Transverse colon (tissue), 4 donors: ENCODE measurements at regions not wholly inside any gene's neighbourhood (a gene's known extent, or its start where the extent isn't known, plus 50 kb on each side); places are given as distances from the start of the nearest gene placed in this dataset.

Experiments used
- DNase-seq: peaks from one replicate; pipeline ENCODE4 v3.0.0-alpha.2; 2019
- H3K27ac ChIP-seq, 4 donors: fragments of 200-600 bp; sonication (generic); 2 replicates each; pipeline ENCODE4 v1.5.1; 2016 to 2018; ENCODE audit warnings: inconsistent platforms in 4 of 4
- H3K27me3 ChIP-seq: fragments of 200-600 bp; sonication (generic); 2 replicates; pipeline ENCODE4 v1.5.1; 2017; ENCODE audit warnings: inconsistent platforms
- H3K36me3 ChIP-seq, 4 donors: fragments of 200-600 bp; sonication (generic); 2 replicates each; pipeline ENCODE4 v1.5.1; 2017 to 2019; ENCODE audit warnings: inconsistent platforms in 4 of 4
- H3K4me1 ChIP-seq, 4 donors: fragments of 200-600 bp; sonication (generic); 2 replicates each; pipeline ENCODE4 v1.5.1; 2017 to 2020; ENCODE audit warnings: inconsistent platforms in 4 of 4
- H3K4me3 ChIP-seq, 4 donors: fragments of 200-600 bp; sonication (generic); 1 replicate in 1 of 4; 2 replicates in 3 of 4; pipeline versions ENCODE4 v1.5.1 to v1.6.1; 2017 to 2019; ENCODE audit warnings: inconsistent platforms in 4 of 4
- H3K9me3 ChIP-seq, 2 donors: fragments of 200-600 bp; sonication (generic); 2 replicates each; pipeline ENCODE4 v1.5.1; 2017 to 2019; ENCODE audit warnings: inconsistent platforms in 2 of 2
- CTCF ChIP-seq, 5 experiments: fragments of 200-600 bp in 3 of 5; fragments of 450-650 bp in 2 of 5; sonication (generic) in 3 of 5; IDR thresholded peaks; 1 replicate in 2 of 5; 2 replicates in 3 of 5; pipeline ENCODE4 v1.5.1; 2016 to 2017; ENCODE audit warnings: antibody characterized with exemption in 5 of 5, inconsistent platforms in 3 of 5, mild to moderate bottlenecking in 2 of 5, moderate library complexity in 1 of 5
- EP300 ChIP-seq: sonication (generic); formaldehyde crosslinking; IDR thresholded peaks from one replicate; pipeline ENCODE4 v1.6.1; 2017; ENCODE audit warnings: antibody characterized with exemption, low read depth
- POLR2A ChIP-seq: fragments of 450-650 bp; IDR thresholded peaks from one replicate; pipeline ENCODE4 v1.6.1; 2016; ENCODE audit warnings: antibody characterized with exemption, mild to moderate bottlenecking, moderate library complexity
- POLR2AphosphoS5 ChIP-seq, 3 donors: sonication (generic); formaldehyde crosslinking; IDR thresholded peaks; one replicate each; pipeline ENCODE4 v1.6.1; 2016; ENCODE audit warnings: antibody characterized with exemption in 3 of 3
- WGBS, 2 donors: methylation state at CpG; one replicate each; pipeline ENCODE4 v1.1.5; 2018; ENCODE audit warnings: low coverage in 1 of 2; 5-methylcytosine and 5-hydroxymethylcytosine counted together
- in situ Hi-C, 4 donors: fragments of 200-750 bp; cut with MboI; loops; one replicate each; pipeline versions ENCODE4 v1.15.0 to v1.15.1; 2017; ENCODE audit warnings: low sequenced_read_pairs in 3 of 4, low pct_ligation_motif_present in 1 of 4, low pct_unique_long_range_greater_than_20kb in 1 of 4
- intact Hi-C: fragments of 100-400 bp; cut with DNase I; formaldehyde crosslinking; loops from one replicate; pipeline ENCODE4 v1.15.1; 2023; ENCODE audit warnings: low total_unique reads

GRCh38 chr4:27239641-27240040 lies 379.0 kb downstream of the STIM2 start:
- H3K27ac ChIP-seq, result no peak overlapping the region
- no peaks in the 10 kb centered on the region for H3K36me3 ChIP-seq
- no peaks in the 10 kb centered on the region for H3K9me3 ChIP-seq
- TF ChIP-seq POLR2A (no peak), EP300 (no peak), CTCF (IDR thresholded peaks at IDR 0.05) (no peak), POLR2AphosphoS5 (IDR thresholded peaks at IDR 0.05) (no peak)
- no peaks in the 10 kb centered on the region for H3K4me1 ChIP-seq
- 87 to 100% methylated on average over 2 to 4 of the region's 4 CpGs for WGBS, 2 donors
- intact Hi-C loops, result no loop called here
- in situ Hi-C loops, result no loop called here
- DNase-seq, result no peak
- H3K27me3 ChIP-seq, result no peaks in the 10 kb centered on the region
- no peak overlapping the region for H3K4me3 ChIP-seq

- intact Hi-C loops, result no loop called here
- in situ Hi-C loops, result no loop called here
- Histone ChIP-seq H3K27me3 (no peaks in the 10 kb centered on the region), H3K27ac (no peak overlapping the region), H3K9me3 (no peaks in the 10 kb centered on the region), H3K36me3 (no peaks in the 10 kb centered on the region), H3K4me1 (no peaks in the 10 kb centered on the region), H3K4me3 (no peak overlapping the region)
- TF ChIP-seq CTCF (IDR thresholded peaks at IDR 0.05) (no peak), POLR2A (no peak), POLR2AphosphoS5 (IDR thresholded peaks at IDR 0.05) (no peak), EP300 (no peak)
- no peak for DNase-seq
These were observed 381.6 kb downstream of the STIM2 start for GRCh38 chr4:27242217-27242616.

GRCh38 chr4:27245216-27245615 lies 384.6 kb downstream of the STIM2 start:
- intact Hi-C loops, result no loop called here
- in situ Hi-C loops, result no loop called here
- Histone ChIP-seq H3K4me3 (no peak overlapping the region), H3K4me1 (no peaks in the 10 kb centered on the region), H3K27me3 (no peaks in the 10 kb centered on the region), H3K36me3 (no peaks in the 10 kb centered on the region), H3K27ac (no peak overlapping the region), H3K9me3 (no peaks in the 10 kb centered on the region)
- WGBS, 2 donors, result 50 to 73% methylated on average over 1 of the region's 1 CpG
- TF ChIP-seq EP300, result no peak
- no peak for TF ChIP-seq POLR2A
- no peak for TF ChIP-seq CTCF (IDR thresholded peaks at IDR 0.05)
- no peak for TF ChIP-seq POLR2AphosphoS5 (IDR thresholded peaks at IDR 0.05)
- no peak for DNase-seq

- Histone ChIP-seq H3K27me3 (no peaks in the 10 kb centered on the region), H3K4me1 (no peaks in the 10 kb centered on the region), H3K27ac (no peak overlapping the region), H3K36me3 (no peaks in the 10 kb centered on the region), H3K9me3 (no peaks in the 10 kb centered on the region), H3K4me3 (no peak overlapping the region)
- DNase-seq, result no peak
- in situ Hi-C loops (no loop called here), intact Hi-C loops (no loop called here)
- TF ChIP-seq EP300 (no peak), POLR2AphosphoS5 (IDR thresholded peaks at IDR 0.05) (no peak), CTCF (IDR thresholded peaks at IDR 0.05) (no peak), POLR2A (no peak)
- 53 to 89% methylated on average over 1 to 2 of the region's 2 CpGs for WGBS, 2 donors
These were observed 388.2 kb downstream of the STIM2 start for GRCh38 chr4:27248829-27249228.
